Hindlimb muscle (tissue), 1 donor: ENCODE measurements at regions not wholly inside any gene's neighbourhood (a gene's known extent, or its start where the extent isn't known, plus 50 kb on each side); places are given as distances from the start of the nearest gene placed in this dataset.
"Not testable (repeated sequence)": the region's sequence is repeated elsewhere in the genome, so short reads cannot be mapped to it uniquely, and the experiment has no call there.

Experiments used
- DNase-seq: peaks from one replicate; pipeline ENCODE4 v3.0.0-alpha.2; 2013

DNA sequence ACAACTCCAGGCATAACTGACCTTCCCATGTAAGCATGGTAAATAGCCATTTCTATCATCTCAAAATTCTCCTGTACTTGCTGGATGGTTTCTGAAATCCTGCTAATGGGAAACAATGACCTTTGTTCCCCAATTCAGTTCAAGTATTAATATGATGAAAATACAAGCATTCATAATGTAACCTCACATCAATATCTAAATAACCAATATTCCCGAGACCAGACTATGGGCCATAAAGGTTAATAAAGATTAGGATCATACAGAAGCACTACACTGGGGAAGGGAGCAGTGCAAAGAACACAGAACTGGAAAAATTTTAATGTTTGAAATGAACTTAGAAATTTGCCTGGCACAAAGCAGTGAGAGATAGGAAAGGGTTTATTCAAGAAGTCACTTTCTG lies 151.3 kb upstream of the SETMAR start:
- DNase-seq = no peak

DNA sequence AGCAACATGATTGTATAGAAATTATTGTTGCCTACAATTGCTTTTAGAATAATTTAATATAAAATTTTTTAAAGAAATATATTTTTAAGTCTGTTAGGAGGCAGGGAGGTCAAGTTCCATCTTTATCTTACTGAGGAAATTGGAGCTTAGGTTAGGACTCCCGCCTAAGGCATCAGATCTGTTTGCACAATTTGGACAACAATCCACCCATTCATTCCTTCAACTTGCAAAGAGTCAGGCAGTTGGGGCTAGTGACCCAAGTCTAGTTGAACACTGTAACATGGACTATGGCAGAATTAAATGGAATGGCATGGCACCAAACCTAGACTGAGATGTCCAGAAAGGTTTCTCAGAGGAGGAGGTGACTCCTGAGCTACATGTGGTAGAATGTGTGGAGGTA lies 149.4 kb upstream of the SETMAR start:
- DNase-seq = no peak

DNA sequence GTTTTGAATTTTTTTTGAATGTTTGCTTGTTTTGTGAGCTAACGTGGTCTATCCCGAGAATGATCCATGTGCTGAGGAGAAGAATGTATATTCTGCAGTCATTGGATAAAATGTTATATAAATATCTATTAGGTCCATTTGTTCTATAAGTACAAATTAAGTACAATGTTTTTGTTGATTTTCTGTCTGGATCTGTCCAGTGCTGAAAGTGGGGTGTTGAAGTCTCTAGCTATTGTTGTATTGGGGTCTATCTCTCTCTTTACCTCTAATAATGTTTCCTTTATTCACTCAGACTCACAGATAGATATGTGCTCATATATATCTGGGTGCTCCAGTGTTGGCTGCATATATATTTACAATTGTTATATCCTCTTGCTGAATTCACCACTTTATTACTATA lies 144.8 kb upstream of the SETMAR start:
- no peak for DNase-seq

DNA sequence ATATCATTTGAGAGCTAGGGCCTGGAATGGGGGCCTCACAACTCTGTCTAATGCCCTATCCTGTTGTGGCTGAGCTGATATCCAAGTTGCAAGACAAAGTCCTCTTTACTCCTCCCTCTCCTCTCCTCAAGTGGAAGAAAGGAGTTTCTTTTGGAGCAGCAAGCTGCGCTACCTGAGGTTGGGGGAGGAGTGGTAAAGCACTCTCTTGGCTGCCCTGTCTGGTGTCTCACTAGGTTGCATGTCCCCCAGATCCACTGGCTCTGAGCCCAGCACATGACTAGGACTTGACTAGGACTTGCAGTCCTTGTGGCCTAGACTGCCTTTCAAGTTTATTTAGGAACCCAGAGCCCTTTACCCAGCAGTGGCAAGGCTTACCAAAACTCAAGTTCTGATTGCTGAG lies 141.1 kb upstream of the SETMAR start:
- no peak for DNase-seq

DNA sequence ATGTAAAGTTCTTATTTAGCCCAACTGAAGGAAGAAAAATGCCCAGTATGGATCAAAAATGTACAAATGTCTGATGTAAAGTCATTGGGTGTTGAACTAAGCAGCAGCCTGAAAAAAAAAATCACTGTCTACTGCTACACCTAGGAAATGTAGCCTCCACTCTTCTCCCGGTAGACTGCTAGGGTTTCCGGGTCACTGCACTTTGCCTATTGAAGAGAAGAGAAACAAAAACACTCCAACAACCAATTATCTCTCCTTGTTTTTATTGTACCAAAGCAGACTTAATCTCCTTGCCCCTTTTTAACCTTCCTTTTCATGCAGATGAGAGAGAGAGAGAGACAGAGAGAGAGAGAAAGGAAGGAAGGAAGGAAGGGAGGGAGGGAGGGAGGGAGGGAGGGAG lies 140.2 kb upstream of the SETMAR start:
- no peak for DNase-seq

DNA sequence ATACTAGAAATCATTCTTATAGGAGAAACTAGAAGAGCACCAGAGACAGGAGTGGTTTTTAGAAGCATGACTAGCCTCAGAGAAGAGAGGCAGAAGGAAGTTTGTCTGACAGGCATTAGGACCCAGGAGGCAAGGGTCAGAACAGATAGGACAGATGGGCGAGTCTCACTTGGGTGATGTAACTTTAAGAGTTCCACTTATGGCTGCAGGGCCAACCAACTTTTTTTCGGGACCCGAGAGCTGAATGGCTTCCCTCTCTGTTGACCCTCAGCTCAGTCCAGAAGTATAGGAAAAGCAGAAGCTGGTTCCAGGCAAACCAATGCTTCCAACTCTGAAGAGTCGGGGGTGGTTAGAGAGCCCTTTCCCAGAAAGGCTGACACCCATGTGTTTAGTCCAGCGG lies 136.6 kb upstream of the SETMAR start:
- DNase-seq = no peak

DNA sequence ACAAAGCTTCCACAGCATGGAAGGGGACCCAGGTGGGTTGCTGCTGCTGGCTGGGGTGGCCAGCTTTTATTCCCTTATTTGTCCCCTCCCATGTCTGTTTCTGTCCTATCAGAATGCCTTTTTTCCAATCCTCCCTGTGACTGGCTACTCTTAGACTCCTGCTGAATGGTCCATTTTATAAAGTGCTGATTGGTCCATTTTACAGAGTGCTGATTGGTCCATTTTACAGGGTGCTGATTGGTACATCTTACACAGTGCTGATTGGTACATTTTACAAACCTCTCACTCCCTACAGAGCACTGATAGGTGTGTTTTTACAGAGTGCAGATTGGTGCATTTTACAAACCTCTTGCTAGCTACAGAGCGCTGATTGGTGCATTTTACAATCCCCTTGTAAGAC lies 135.9 kb upstream of the SETMAR start:
- DNase-seq = not testable (repeated sequence)

DNA sequence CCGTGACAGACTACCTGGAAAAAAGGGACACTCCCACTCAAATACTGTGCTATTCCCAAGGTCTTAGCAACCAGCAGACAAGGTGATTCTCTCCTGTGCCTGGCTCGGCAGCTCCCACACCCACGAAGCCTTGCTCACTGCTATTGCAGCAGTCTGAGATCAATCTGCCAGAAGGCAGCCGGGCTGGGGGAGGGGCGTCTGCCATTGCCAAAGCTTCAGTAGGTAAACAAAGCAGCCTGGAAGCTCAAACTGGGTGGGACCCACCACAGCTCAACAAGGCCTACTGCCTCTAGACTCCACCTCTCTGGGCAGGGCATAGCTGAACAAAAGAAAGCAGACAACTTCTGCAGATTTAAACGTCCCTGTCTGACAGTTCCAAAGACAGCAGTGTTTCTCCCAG lies 128.4 kb upstream of the SETMAR start:
- no peak for DNase-seq

DNA sequence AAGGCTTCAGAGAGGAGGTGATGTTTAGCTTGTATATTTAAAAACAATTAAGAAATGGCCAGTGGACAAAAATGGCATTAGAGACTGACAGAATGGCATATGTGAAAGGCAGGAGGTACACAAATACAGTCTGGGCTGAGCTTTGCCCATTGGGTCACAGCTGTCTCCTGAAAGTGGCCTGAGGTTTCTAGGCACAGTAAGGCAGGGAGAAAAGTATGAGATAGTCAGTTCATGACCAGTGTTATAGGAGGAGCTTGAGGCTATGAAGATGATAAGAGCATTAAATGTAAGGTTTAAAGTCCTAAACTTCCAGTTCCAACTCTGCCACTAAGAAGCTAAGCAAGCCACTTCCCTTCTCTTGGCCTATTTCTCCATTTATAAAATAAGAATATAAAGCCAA lies 111.2 kb upstream of the SETMAR start:
- no peak for DNase-seq

DNA sequence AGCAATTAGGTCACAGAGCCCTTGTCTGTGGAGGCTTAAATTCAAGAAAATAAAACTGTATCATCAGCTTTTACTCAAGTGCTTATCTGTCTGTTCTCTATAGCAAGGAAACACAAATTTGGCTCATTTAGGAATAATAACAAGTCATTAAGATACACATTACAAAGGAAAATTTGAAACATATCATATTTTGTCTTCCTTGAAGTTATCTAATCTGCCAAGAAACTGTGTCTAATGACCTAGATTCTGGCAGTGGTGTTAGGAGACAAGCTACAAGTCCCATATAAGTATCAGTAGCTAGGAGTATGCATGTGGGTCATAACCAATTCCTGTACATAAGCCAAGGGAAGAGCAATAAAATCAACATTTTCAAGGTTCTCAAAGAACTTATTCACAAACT lies 108.2 kb upstream of the SETMAR start:
- no peak for DNase-seq

DNA sequence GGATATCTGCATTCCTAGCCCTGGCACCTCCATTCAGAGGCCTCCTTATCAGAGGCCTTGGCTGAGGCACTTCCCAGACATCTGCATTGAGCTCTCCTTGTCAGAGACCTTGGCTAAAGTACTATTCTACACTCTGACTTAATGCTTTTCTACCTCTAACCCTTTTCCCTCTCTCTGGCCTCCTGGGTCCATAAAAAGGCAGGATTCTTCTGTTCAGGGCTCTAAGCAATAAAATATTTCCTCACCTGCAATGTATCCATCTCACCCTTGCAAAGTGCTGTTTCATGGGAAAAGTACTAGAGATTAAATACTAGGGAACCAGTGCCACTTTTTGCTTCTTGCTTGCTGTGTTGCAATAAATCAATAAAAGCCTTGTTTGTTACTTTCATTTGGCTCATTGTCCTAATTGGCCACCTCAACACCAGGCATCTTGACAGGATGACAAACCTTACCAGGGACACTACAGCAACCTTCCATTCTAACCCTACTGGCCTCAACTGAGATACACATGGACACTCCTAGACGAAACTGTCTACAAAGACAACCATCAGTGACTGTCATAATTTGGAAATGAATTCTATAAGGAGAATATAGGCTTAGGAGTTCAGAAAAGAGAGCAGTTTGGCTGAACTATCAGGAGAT lies 106.5 kb upstream of the SETMAR start:
- DNase-seq = no peak

DNA sequence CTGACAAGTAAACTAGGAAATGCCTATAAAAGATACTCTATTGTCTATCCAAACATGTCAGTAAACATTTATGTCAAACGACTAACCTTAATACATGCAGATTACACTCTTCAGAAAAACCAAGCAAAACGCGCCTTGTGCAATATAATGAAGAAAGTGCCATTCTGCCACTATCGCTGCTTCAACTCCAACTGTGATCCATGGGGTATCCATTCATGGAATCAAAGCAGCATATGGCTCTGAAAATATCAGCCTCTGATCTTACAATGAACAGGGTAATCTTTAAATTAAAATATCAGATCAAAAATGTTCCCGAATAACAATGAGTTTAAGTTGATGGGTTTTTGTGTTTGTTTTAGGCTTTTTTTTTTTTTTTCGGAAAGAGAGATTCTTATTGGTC lies 105.5 kb upstream of the SETMAR start:
- no peak for DNase-seq

DNA sequence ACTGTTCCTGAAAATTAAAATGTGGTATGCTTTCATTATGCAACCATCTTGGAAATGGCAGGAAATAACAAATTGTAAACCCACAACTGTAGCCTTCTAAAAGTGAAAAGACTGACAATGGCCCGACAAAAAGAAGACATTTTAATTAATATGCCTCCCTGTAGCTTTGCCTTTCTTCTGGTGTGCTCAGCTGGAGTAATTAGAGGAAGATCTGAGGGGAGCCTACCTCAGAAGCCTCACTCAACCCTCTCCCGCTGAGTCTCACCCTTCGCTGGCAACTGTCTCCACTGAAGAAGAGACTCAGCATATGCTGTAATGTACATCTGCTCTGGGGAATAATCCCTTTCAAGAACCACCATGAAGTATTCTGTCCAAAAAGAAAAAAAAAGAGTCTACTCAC lies 104.7 kb upstream of the SETMAR start:
- DNase-seq = no peak

DNA sequence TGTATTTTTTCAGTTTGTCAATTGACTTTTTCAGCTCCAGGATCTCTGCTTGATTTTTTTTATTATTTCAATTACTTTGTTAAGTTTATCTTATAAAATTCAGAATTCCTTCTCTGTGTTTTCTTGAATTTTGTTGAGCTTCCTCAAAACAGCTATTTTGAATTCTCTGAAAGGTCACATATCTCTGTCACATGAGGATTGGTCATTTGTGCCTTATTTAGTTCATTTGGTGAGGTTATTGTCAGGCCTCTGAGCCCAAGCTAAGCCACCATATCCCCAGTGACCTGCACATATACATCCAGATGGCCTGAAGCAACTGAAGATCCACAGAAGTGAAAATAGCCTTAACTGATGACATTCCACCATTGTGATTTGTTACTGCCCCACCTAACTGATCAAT lies 98.4 kb upstream of the SETMAR start:
- not testable (repeated sequence) for DNase-seq

DNA sequence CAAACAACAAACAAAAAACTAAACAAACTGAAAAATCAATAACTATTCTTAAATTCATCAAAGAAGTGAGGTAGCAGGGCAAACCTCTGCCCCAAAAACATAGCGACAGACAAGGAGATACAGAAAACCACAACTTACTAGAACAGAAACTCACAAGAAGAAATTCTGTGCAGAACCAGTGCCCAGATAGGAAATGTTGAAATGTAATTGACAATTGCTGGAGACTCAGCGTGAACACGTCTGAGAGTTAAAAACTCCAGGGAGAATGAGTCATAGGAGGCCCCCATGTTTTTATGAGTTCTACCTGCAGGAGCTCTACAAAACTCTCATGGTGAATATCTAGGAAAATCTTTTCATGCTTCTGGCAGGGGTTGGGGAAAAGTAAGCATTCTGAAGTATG lies 95.5 kb upstream of the SETMAR start:
- DNase-seq = no peak

DNA sequence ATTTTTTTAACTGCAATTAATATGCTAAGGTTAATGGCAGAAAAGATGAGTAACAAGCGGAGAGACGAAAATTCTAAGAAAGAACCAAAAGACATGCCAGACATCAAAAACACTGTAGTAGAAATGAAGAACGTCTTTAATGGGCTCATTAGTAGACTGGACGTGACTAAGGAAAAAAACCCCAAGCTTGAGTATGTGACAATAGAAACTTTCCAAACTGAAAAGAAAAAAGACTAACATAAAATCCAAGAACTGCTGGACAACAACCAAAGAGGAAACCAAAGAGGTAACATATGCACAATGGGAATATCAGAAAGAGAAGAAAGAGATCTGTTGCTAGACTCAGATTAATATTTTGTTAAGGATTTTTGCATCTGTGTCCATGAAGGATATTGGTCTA lies 94.6 kb upstream of the SETMAR start:
- no peak for DNase-seq

DNA sequence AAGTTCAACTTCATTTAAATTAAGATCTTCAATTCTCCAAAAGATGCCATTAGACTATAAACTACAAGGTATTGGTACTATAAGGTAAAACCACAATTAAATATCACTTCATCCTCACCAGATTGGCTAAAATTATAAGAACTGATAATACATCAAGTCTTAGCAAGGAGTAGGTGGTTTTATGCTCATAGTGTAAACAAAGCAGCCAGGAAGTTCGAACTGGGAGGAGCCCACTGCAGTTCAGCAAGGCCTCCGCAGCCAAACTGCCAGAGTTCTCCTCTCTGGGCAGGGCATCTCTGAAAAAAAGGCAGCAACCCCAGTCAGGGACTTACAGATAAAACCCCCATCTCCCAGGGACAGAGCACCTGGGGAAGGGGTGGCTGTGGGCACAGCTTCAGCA lies 91.6 kb upstream of the SETMAR start:
- DNase-seq = no peak

DNA sequence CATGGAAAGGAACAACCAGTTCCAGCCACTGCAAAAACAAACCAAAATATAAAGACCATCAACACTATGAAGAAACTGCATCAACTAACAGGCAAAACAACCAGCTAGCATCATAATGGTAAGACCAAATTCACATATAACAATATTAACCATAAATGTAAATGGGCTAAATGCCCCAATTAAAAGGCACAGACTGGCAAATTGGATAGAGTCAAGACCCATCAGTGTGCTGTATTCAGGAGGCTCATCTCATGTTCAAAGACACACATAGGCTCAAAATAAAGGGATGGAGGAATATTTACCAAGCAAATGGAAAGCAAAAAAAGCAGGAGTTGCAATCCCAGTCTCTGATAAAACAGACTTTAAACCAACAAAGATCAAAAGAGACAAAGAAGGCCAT lies 89.7 kb upstream of the SETMAR start:
- DNase-seq = not testable (repeated sequence)

DNA sequence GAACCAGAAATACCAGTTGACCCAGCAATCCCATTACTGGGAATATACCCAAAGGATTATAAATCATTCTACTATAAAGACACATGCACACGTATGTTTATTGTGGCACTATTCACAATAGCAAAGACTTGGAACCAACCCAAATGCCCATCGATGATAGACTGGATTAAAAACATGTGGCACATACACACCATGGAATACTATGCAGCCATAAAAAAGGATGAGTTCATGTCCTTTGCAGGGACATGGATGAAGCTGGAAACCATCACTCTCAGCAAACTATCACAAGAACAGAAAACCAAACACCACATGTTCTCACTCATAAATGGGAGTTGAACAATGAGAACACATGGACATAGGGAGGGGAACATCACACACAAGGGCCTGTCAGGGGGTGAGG lies 86.2 kb upstream of the SETMAR start:
- DNase-seq = not testable (repeated sequence)

DNA sequence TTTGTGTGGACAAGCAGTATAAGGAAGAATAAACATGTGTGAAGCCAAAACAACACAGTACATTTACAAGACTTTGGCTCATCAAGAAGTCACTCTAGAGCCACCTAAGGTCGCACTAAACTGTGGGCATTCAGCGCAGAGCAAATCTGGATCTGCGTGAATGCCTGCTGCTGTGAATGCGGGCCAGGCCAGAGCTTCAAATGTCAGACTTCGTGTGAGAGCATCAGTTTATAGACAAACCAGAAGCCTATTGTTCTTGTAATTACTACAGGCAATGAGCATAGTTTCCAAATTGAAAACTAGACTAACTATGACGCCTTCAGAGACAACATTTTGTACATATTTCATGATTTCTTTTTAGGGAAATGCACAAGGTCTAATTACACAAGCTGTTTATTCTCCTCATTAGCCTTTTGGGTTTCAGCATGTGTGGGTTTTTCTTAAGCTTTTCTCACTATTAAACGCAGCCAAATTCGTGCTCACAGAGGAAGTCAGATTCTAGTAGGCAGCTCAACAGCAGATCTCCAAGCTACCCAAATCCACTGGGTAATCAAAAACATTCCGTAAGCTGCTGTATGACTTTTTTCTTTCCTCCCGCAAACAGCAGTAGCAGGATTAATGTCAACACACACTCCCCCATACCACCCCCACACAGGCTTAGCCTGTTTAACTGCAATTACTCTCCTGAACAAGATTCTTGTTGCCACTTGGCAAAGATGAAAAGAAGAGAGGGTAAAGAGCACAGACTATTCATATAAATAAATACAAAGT lies 84.5 kb upstream of the SETMAR start:
- DNase-seq = no peak

DNA sequence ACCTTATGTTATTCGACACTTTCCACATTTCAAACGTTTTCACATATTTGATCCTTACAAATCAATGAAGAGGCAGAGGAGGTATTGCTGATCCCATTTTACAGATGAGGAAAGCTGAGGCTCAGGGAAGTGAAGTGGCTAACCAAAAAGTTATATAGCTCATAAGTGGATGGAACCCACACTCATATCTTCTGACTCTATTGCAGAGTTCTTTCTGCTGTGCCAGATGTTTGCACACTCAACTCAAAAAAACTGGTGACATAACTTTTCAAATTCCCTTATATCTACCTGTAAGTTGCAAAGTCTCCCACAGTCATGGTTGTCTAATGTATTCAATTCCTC lies 84.0 kb upstream of the SETMAR start:
- DNase-seq = no peak

DNA sequence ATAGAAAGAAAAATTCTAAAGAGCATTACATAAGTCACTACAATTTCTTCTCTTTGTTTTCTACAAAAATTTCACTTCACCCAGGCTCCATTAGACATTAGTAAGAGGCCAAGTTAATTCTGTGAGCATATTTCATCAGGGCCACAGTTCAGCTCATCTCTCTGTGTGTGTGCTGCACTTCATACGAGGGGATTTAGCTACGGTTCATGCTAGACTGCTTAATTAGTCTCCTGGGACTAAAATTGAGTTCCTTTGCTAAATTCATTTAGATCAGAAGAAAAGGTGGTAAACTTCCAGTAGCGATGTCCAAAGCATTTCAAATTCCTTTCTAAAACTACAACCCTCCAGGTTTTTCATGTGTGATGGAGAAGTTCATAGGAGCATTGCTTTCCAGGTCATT lies 83.1 kb upstream of the SETMAR start:
- no peak for DNase-seq

DNA sequence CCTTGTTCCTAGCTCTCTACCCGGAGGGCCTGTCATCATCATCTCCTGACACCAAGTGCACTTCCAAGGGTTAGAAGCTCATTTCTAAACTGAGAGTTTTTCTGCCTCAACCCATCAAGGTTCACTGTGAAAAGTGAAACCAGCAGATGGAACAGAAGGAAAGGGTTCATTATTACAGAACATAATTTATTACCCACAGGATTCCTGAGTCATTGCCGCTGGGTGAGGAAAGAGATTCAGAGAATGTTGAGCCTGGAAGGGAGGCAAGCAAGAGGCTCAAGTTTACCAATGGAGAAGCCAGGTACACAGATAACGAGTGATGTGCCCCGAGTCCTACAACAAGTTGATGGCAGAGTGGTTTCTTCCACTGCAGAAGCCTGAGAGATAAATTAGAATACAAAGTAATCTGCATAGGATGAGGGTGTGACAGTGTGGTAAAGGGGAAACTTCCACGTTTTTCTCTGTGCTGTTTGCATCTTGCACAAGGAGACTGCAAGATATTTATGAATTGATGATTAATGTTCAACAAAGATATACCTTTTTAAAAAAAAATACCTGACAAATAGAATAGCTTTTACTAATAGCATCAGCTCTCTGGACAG lies 80.5 kb upstream of the SETMAR start:
- DNase-seq = no peak

DNA sequence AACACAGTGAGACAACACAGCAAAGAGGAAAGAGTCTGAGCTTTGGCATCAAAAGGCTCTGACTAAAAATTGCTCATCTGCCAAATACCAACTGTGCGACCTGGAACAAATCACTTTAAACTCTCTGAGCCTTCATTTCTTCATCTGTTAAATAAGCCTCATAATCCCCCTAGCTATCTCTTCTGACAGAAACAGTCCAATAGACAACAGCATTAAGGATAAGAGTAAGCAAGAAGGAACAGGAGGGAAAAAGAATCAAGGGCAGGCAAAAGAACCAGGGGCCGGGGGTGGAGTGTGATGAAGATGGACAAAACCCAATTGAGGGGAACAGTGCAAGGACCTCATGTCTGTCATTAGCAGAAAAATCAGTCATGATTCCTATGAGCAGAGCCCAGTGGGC lies 79.4 kb upstream of the SETMAR start:
- no peak for DNase-seq
